Activated naive CD4-positive, alpha-beta T cell treated with anti-CD3 and anti-CD28 coated beads for 36 hours (primary cell): ENCODE measurements at regions not wholly inside any gene's neighbourhood (a gene's known extent, or its start where the extent isn't known, plus 50 kb on each side); places are given as distances from the start of the nearest gene placed in this dataset.
"Not testable (repeated sequence)": the region's sequence is repeated elsewhere in the genome, so short reads cannot be mapped to it uniquely, and the experiment has no call there.

Experiments used
- CTCF ChIA-PET: fragments of 350-600 bp; sonication (Branson Sonifier 250); formaldehyde crosslinking; loops from one replicate; lab custom pipeline; 2021; ENCODE audit warnings: antibody characterized with exemption; lab: Charles Lee
- DNase-seq: peaks from one replicate; pipeline ENCODE4 v3.0.0-alpha.2; 2020
- H3K27ac Mint-ChIP-seq: one replicate; pipeline ENCODE4 v1.8.0; 2021; ENCODE audit warnings: mild to moderate bottlenecking, mixed read lengths
- H3K27me3 Mint-ChIP-seq: one replicate; pipeline ENCODE4 v1.8.0; 2021; ENCODE audit warnings: low read depth, mixed read lengths
- H3K36me3 Mint-ChIP-seq: one replicate; pipeline ENCODE4 v1.8.0; 2021; ENCODE audit warnings: low read depth, mixed read lengths
- H3K4me1 Mint-ChIP-seq: one replicate; pipeline ENCODE4 v1.8.0; 2021; ENCODE audit warnings: low read depth, mixed read lengths
- H3K4me3 Mint-ChIP-seq: one replicate; pipeline ENCODE4 v1.8.0; 2021; ENCODE audit warnings: mild to moderate bottlenecking, moderate library complexity, mixed read lengths
- H3K9me3 Mint-ChIP-seq: one replicate; pipeline ENCODE4 v1.8.0; 2021; ENCODE audit warnings: mixed read lengths
- intact Hi-C: fragments of 100-400 bp; cut with micrococcal nuclease; formaldehyde crosslinking; loops from one replicate; pipeline ENCODE4 v1.15.1; 2023

DNA sequence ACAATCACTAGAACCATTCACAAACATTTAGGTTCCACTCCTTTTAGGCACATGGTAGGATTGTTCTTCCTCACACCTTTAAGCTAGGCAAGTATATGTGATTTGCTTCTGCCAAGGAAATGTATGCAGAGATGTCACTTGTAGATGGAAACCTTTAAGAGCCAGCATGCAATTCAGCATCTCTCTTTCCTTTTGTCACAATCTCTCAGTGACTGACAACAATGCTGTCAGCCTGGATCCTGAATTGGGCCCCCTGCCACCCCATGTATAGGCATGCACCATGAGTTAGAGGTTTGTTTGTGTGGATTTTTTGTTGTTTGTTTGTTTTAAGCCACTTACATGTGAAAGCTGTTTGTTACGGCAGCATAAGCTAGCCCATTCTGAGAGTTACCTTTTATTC lies 169.6 kb upstream of the PDE1C start:
- Mint-ChIP-seq H3K4me1 (no peaks in the 10 kb centered on the region), H3K27ac (no peak overlapping the region), H3K4me3 (no peak overlapping the region), H3K36me3 (no peaks in the 10 kb centered on the region), H3K9me3 (peaks cover 9% of the 10 kb centered on the region), H3K27me3 (no peaks in the 10 kb centered on the region)
- intact Hi-C loops: no loop called here
- DNase-seq: no peak
- CTCF ChIA-PET: no interaction called here

DNA sequence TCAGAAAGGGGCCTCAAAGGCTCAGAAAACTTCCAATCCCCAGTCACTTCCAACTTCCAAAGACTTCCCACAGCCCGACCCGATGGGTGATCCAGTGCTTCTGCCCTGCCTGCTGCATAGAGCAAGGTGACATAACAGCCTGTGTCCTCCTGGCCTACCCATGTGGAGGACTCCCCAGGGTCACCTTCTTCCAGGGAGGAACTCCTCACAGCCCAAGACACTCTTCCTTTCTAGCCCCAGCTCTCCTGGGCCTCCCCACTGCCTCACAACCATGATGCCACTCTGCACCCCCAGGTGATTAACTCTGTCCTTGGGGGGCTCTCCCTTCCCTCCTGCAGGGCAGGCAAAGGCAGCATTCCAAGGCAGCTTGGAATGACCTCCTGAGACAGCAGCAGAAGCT lies 158.4 kb upstream of the PDE1C start:
- H3K27me3 Mint-ChIP-seq: no peaks in the 10 kb centered on the region
- CTCF ChIA-PET: no interaction called here

DNA sequence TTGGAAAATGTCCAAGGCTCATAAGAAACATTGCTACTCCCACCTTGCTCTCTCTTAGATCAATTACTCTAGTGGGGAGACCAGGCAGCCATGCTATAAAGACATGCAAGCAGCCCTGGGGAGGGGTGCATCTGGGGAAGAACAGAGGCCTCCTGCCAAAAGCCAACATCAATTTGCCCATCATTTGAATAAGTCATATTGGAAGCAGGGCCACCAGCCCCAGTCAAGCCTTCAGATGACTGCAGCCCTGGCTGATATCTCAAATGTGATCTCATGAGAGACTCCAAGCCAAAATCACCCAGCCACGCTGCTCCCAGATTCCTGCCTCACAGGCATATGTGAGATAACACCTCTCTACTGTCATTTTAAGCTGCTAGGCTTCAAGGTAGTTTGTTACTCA lies 157.5 kb upstream of the PDE1C start:
- H3K27ac Mint-ChIP-seq: no peak overlapping the region
- no peaks in the 10 kb centered on the region for H3K4me1 Mint-ChIP-seq
- H3K36me3 Mint-ChIP-seq: no peaks in the 10 kb centered on the region
- intact Hi-C loops: no loop called here
- DNase-seq: no peak
- H3K27me3 Mint-ChIP-seq: no peaks in the 10 kb centered on the region
- CTCF ChIA-PET: no interaction called here
- no peaks in the 10 kb centered on the region for H3K9me3 Mint-ChIP-seq
- no peak overlapping the region for H3K4me3 Mint-ChIP-seq

More for the DNA sequence above, 158.4 kb upstream of the PDE1C start:
- Mint-ChIP-seq H3K27ac (no peak overlapping the region), H3K4me1 (no peaks in the 10 kb centered on the region), H3K36me3 (no peaks in the 10 kb centered on the region), H3K4me3 (no peak overlapping the region), H3K9me3 (no peaks in the 10 kb centered on the region)
- no peak for DNase-seq
- intact Hi-C loops: no loop called here

DNA sequence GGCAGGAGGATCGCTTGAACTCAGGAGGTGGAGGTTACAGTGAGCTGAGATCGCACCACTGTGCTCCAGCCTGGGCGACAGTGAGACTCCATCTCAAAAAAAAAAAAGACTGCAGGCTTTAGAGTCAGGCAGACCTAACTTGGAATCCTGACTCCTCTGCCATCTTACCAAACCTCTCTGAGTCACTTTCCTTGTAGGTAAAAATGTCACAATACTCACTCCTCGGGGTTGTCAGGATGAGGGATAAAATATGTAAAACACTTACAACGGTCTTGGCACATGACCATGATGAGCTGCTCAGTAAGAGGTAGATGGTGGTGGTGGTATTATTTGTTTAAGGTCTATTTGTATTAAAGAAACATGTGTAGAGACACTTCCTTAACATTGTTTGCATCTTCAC lies 154.1 kb upstream of the PDE1C start:
- intact Hi-C loops: no loop called here
- H3K36me3 Mint-ChIP-seq: no peaks in the 10 kb centered on the region
- H3K4me1 Mint-ChIP-seq: no peaks in the 10 kb centered on the region
- H3K27ac Mint-ChIP-seq: no peak overlapping the region
- CTCF ChIA-PET: no interaction called here
- H3K27me3 Mint-ChIP-seq: peaks cover 1% of the 10 kb centered on the region
- no peak overlapping the region for H3K4me3 Mint-ChIP-seq
- no peaks in the 10 kb centered on the region for H3K9me3 Mint-ChIP-seq
- DNase-seq: no peak

DNA sequence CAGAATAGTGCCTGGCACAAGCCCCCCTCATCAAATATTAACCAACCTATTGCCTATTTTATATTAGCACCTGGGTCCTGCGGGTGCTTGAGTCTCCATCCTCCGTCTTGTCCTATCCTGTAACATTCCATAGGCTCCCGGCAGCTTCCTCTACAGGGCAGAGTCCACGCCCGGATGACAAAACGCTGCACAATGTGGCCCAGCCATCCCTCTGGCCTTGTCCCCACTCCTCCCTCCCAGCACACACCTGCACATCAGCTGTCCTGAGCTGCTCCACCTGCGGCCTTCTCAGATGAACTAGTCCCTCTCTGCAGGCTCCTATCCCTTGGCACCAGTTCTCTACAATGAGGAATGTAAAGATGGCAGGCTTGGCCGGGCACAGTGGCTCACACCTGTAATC lies 153.5 kb upstream of the PDE1C start:
- no peaks in the 10 kb centered on the region for H3K4me1 Mint-ChIP-seq
- CTCF ChIA-PET: no interaction called here
- H3K27ac Mint-ChIP-seq: no peak overlapping the region
- no peaks in the 10 kb centered on the region for H3K36me3 Mint-ChIP-seq
- H3K27me3 Mint-ChIP-seq: peaks cover 1% of the 10 kb centered on the region
- H3K9me3 Mint-ChIP-seq: no peaks in the 10 kb centered on the region
- intact Hi-C loops: no loop called here
- H3K4me3 Mint-ChIP-seq: no peak overlapping the region
- no peak for DNase-seq

DNA sequence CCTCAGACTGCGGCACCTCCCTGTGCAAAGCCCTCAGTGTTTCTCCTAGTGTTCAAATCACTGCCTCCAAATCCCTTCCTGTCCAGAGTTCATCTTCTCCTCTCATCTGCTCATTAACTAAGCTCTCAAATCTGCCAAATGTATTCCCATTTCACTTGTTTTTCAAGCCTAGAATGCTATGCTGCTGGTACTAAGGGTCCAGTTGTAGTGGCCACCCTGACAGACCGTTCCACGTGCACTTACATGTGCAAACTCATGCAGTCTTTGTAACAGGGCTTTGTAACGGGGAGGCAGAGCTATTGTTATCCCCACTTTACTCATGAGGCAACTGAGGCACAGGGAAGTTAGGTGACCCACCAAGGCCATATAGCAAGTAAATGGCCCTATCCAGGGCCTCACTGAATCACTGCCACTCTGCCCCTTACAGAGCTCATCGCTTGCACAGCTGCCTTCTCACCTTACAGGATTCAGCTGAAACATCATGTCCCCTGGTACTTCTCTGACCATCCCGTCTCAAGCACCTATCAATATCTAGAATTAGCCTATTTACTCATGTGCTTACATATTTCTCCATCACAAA lies 153.0 kb upstream of the PDE1C start:
- no peaks in the 10 kb centered on the region for H3K36me3 Mint-ChIP-seq
- H3K27me3 Mint-ChIP-seq: peaks cover 1% of the 10 kb centered on the region
- DNase-seq: no peak
- no peaks in the 10 kb centered on the region for H3K9me3 Mint-ChIP-seq
- no peaks in the 10 kb centered on the region for H3K4me1 Mint-ChIP-seq
- intact Hi-C loops: no loop called here
- CTCF ChIA-PET: no interaction called here
- H3K4me3 Mint-ChIP-seq: no peak overlapping the region
- no peak overlapping the region for H3K27ac Mint-ChIP-seq

DNA sequence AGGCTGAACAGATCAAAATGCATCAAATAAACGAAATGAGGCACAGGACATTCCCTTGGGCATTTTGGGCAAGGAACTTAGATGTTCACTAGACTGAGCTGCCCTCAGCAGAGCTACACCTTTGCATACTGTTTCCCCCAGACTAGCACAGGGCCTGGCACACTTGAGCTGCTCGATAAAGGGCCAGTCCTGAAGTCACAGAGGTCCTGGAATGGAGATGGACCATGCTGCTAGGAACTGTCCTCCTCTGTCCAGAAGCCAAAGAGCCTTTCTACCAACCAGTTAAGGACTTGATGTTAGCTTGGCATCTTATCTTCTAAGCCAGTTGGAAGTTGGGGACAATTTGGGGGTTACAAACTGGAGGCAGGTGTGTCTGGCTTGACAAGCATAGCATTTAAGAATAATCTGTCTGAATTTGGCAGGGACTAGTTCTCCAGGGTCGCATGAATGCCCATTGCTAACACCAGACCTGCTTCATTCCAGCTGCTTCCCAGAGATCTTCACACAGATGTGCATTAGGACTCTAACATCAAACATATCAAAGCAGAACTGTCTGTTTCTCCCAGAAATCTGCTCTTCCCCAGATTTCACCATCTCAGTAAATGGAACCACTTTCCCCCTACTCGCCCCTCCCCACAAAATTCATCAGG lies 152.2 kb upstream of the PDE1C start:
- Mint-ChIP-seq H3K27ac (no peak overlapping the region), H3K36me3 (no peaks in the 10 kb centered on the region), H3K4me3 (no peak overlapping the region), H3K4me1 (no peaks in the 10 kb centered on the region), H3K9me3 (no peaks in the 10 kb centered on the region), H3K27me3 (peaks cover 1% of the 10 kb centered on the region)
- CTCF ChIA-PET: interaction anchor here (1.6 kb wide), 1 partner anchor 12 kb away, joined by 6 read pairs; no protein-coding TSS in a partner anchor
- no peak for DNase-seq
- intact Hi-C loops: no loop called here

DNA sequence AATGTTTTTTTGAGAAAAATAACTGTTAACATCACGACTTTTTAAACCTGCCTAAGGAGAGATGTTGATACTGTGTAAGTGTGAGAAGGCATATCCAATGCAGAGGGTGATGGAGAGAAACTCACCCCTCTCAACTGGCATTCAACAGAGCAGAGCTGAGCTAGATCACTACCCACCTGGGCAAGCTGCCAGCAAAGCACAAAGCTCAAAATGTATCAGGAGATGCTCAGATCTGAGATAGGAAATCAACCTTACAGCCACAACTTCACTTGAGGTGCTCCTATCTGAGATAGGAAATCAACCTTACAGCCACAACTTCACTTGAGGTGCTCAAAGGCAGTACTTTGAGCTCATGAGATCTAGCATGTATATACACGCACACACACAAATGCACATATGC lies 151.5 kb upstream of the PDE1C start:
- intact Hi-C loops: no loop called here
- Mint-ChIP-seq H3K4me1 (no peaks in the 10 kb centered on the region), H3K27ac (no peak overlapping the region), H3K36me3 (no peaks in the 10 kb centered on the region), H3K27me3 (peaks cover 1% of the 10 kb centered on the region), H3K4me3 (no peak overlapping the region), H3K9me3 (no peaks in the 10 kb centered on the region)
- DNase-seq: no peak
- CTCF ChIA-PET: interaction anchor here (1.6 kb wide), 1 partner anchor 12 kb away, joined by 6 read pairs; no protein-coding TSS in a partner anchor

DNA sequence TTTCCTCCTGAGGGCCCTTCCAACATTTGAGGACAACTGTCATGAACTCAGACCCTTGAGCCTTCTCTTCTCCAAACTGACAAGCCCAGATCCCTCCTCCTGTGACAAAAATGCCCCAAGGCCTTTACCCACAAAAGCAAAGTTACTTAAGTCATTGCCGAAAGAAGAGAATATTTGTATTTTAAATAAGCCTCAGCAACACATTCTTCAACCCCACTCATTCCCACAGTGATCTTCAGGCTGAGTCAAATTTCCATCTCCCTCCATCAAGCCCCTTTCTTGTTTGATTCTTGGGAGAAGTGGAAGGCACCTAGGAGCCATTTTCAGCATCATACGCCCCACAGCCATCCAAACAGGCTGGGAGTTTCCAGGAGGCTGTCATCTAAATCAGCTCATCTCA lies 150.8 kb upstream of the PDE1C start:
- Mint-ChIP-seq H3K4me3 (no peak overlapping the region), H3K36me3 (no peaks in the 10 kb centered on the region), H3K27ac (no peak overlapping the region), H3K27me3 (peaks cover 1% of the 10 kb centered on the region), H3K4me1 (no peaks in the 10 kb centered on the region), H3K9me3 (no peaks in the 10 kb centered on the region)
- DNase-seq: no peak
- CTCF ChIA-PET: interaction anchor here (1.6 kb wide), 1 partner anchor 11 kb away, joined by 6 read pairs; no protein-coding TSS in a partner anchor
- intact Hi-C loops: no loop called here

DNA sequence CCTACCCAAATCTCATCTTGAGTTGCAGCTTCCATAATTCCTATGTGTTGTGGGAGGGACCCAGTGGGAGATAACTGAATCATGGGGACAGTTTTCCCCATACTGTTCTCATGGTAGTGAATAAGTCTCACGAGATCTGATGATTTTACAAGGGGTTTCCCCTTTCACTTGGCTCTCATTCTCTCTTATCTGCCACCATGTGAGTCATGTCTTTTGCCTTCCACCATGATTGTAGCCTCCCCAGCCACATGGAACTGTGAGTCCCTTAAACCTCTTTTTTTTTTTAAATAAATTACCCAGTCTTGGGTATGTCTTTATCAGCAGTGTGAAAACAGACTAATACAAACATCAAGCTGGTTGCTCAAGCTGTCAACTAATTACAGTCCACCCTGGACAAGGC lies 149.6 kb upstream of the PDE1C start:
- H3K27me3 Mint-ChIP-seq, CTCF ChIA-PET, H3K27ac Mint-ChIP-seq, DNase-seq, intact Hi-C loops, H3K36me3 Mint-ChIP-seq, H3K4me3 Mint-ChIP-seq, H3K4me1 Mint-ChIP-seq, H3K9me3 Mint-ChIP-seq: not testable (repeated sequence)

DNA sequence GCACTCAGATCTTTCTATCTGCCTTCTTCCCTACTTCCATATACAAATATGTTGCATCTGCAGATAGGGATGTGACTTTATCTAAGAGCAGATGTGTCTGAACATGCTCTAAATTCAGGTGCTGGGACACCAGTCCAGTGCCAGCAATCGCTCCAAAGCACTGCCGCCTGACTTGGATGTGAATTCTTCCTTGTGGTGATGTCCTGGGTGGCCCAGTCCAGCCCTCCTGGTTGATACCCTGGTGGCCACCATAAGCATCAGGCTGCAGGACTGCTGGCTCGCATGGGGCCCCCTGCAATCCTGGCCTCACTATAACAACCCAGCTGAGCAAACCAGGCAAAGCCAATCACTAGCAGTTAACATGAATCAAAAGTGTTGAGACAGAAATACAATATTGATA lies 149.2 kb upstream of the PDE1C start:
- DNase-seq: no peak
- peaks cover 1% of the 10 kb centered on the region for H3K27me3 Mint-ChIP-seq
- H3K36me3 Mint-ChIP-seq: no peaks in the 10 kb centered on the region
- H3K4me1 Mint-ChIP-seq: no peaks in the 10 kb centered on the region
- intact Hi-C loops: no loop called here
- H3K4me3 Mint-ChIP-seq: no peak overlapping the region
- H3K27ac Mint-ChIP-seq: no peak overlapping the region
- no peaks in the 10 kb centered on the region for H3K9me3 Mint-ChIP-seq
- CTCF ChIA-PET: interaction anchor here (0.7 kb wide), 1 partner anchor 14 kb away, joined by 3 read pairs; no protein-coding TSS in a partner anchor

DNA sequence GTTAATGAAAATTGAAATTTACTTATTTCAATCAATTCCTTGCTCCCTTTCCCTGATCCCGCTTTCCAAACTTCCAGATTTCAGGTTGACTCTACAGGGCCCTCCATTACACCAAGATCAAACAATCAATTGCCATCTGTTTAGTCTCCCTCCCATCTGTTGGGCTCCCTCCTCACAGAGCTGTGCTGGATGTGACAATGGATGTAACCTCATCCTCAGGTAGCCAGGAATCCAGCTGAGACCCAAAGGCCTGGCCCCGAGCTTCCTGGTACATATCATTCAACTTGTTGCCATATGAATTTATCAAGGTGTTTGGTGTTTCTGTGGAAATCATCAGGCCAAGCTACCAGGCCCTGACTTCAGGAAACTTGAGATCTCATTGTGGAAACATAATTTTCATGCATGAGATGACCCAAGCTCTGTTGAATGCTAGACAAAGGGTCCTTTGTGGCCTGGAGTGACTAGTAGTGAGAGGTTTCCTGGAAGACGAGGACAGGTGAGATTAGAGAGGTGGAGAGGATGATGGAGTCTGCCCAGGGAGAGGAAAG lies 148.6 kb upstream of the PDE1C start:
- CTCF ChIA-PET: interaction anchor here (0.7 kb wide), 1 partner anchor 13 kb away, joined by 3 read pairs; no protein-coding TSS in a partner anchor

DNA sequence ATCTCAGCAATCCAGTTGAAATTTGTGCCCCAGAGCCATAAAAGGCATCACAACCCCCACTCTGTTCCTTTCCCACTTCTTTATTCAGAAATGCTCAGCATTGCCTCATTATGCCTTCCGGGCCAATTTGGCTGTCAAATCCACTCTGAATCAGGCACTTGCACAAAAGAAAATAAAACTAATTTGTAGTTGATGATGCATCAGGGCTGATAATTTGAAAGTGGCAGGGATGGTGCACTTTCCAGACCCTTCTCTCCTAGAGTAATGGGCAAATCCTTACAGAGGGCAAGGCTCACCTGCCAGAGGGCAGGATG lies 147.9 kb upstream of the PDE1C start:
- no peak for DNase-seq
- Mint-ChIP-seq H3K27me3 (peaks cover 1% of the 10 kb centered on the region), H3K4me3 (no peak overlapping the region), H3K27ac (no peak overlapping the region), H3K9me3 (no peaks in the 10 kb centered on the region), H3K4me1 (no peaks in the 10 kb centered on the region), H3K36me3 (no peaks in the 10 kb centered on the region)
- CTCF ChIA-PET: no interaction called here
- intact Hi-C loops: no loop called here

More for the DNA sequence above, 148.6 kb upstream of the PDE1C start:
- no peak overlapping the region for H3K4me3 Mint-ChIP-seq
- no peak for DNase-seq
- H3K27ac Mint-ChIP-seq: no peak overlapping the region
- H3K36me3 Mint-ChIP-seq: no peaks in the 10 kb centered on the region
- no peaks in the 10 kb centered on the region for H3K4me1 Mint-ChIP-seq
- peaks cover 1% of the 10 kb centered on the region for H3K27me3 Mint-ChIP-seq
- H3K9me3 Mint-ChIP-seq: no peaks in the 10 kb centered on the region
- intact Hi-C loops: no loop called here
